ENCODE measurements at regions not wholly inside any gene's neighbourhood (a gene's known extent, or its start where the extent isn't known, plus 50 kb on each side); places are given as distances from the start of the nearest gene placed in this dataset.

- H3K27me3 ChIP-seq (ENCODE audit: control insufficient read depth, extremely low read depth, insufficient read depth, low read length) = no peaks in the 10 kb centered on the region
- no peaks in the 10 kb centered on the region for H3K36me3 ChIP-seq (ENCODE audit: control insufficient read depth in 2 of 2, extremely low read depth in 1 of 2, insufficient read depth in 2 of 2, low read length in 2 of 2)
- FAIRE-seq (no peak), DNase-seq (ENCODE audit: low read depth, low spot score) (no peak)
- no peaks in the 10 kb centered on the region for H3K9me1 ChIP-seq (ENCODE audit: control insufficient read depth, extremely low read depth, insufficient read depth, low read length)
- no peak overlapping the region for H3K4me2 ChIP-seq (ENCODE audit: control insufficient read depth, extremely low read depth, insufficient read depth, low read depth, low read length)
- H3K27ac ChIP-seq (ENCODE audit: control insufficient read depth, insufficient read depth, low read length) = no peak overlapping the region
- H3K9ac ChIP-seq (ENCODE audit: control insufficient read depth, extremely low read depth, insufficient read depth, low read length) = no peak overlapping the region
- dilution Hi-C loops (cut with MboI; ENCODE audit: extremely low pct_ligation_motif_present, low sequenced_read_pairs) = no loop called here
- H2AFZ ChIP-seq (ENCODE audit: control insufficient read depth, low read length) = no peak overlapping the region
- no peaks in the 10 kb centered on the region for H4K20me1 ChIP-seq (ENCODE audit: control insufficient read depth, extremely low read depth, insufficient read depth, low read length)
- no peak for TF ChIP-seq EZH2 (IDR thresholded peaks at IDR 0.05; ENCODE audit: low read length)
- no peak for TF ChIP-seq CTCF (optimal IDR thresholded peaks at IDR 0.05 in 1 of 3, IDR thresholded peaks at IDR 0.05 in 1 of 3, conservative IDR thresholded peaks at IDR 0.05 in 1 of 3; ENCODE audit: extremely low read depth in 1 of 3, insufficient read depth in 2 of 3, low read length in 3 of 3)
- H3K9me3 ChIP-seq (ENCODE audit: control insufficient read depth, low read depth, low read length) = no peaks in the 10 kb centered on the region
- H3K79me2 ChIP-seq (ENCODE audit: control insufficient read depth, insufficient read depth, low read length) = no peaks in the 10 kb centered on the region
- H3K4me3 ChIP-seq (ENCODE audit: control insufficient read depth in 2 of 3, extremely low read depth in 1 of 3, insufficient read depth in 2 of 3, low read depth in 1 of 3, low read length in 3 of 3) = no peak overlapping the region
- no peaks in the 10 kb centered on the region for H3K4me1 ChIP-seq (ENCODE audit: control insufficient read depth, extremely low read depth, insufficient read depth, low read length)
Observed at GRCh38 chr21:27776925-27777553, 810.2 kb upstream of the ADAMTS5 start.

DNA sequence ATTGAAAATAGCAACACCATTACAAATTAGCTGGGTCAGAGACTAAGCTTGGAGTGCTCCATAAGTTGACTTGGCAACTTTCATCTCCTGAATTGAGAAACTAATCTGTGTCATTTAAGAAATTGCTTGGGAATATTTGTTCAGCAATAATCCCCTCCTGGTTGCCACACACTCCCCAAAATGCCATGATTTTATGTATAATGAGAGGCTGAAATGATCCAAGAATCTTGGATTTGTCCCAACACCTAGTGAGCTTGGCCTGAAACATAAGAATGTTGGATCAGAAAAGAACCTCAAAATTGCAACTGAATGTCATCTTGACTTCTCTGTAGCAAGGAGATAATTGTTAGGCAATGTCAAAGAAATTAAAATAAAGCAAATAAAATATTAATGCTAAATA lies 805.9 kb upstream of the ADAMTS5 start:
- TF ChIP-seq CTCF (optimal IDR thresholded peaks at IDR 0.05 in 1 of 3, IDR thresholded peaks at IDR 0.05 in 1 of 3, conservative IDR thresholded peaks at IDR 0.05 in 1 of 3; ENCODE audit: extremely low read depth in 1 of 3, insufficient read depth in 2 of 3, low read length in 3 of 3) = no peak
- TF ChIP-seq EZH2 (IDR thresholded peaks at IDR 0.05; ENCODE audit: low read length) = no peak
- FAIRE-seq (no peak), DNase-seq (ENCODE audit: low read depth, low spot score) (no peak)
- Histone ChIP-seq H3K9me3 (ENCODE audit: control insufficient read depth, low read depth, low read length) (no peaks in the 10 kb centered on the region), H4K20me1 (ENCODE audit: control insufficient read depth, extremely low read depth, insufficient read depth, low read length) (no peaks in the 10 kb centered on the region), H3K27ac (ENCODE audit: control insufficient read depth, insufficient read depth, low read length) (no peak overlapping the region), H3K36me3 (ENCODE audit: control insufficient read depth in 2 of 2, extremely low read depth in 1 of 2, insufficient read depth in 2 of 2, low read length in 2 of 2) (no peaks in the 10 kb centered on the region), H3K79me2 (ENCODE audit: control insufficient read depth, insufficient read depth, low read length) (no peaks in the 10 kb centered on the region), H3K4me2 (ENCODE audit: control insufficient read depth, extremely low read depth, insufficient read depth, low read depth, low read length) (no peak overlapping the region), H3K9me1 (ENCODE audit: control insufficient read depth, extremely low read depth, insufficient read depth, low read length) (no peaks in the 10 kb centered on the region), H3K27me3 (ENCODE audit: control insufficient read depth, extremely low read depth, insufficient read depth, low read length) (no peaks in the 10 kb centered on the region), H3K9ac (ENCODE audit: control insufficient read depth, extremely low read depth, insufficient read depth, low read length) (no peak overlapping the region), H3K4me1 (ENCODE audit: control insufficient read depth, extremely low read depth, insufficient read depth, low read length) (no peaks in the 10 kb centered on the region), H2AFZ (ENCODE audit: control insufficient read depth, low read length) (no peak overlapping the region), H3K4me3 (ENCODE audit: control insufficient read depth in 2 of 3, extremely low read depth in 1 of 3, insufficient read depth in 2 of 3, low read depth in 1 of 3, low read length in 3 of 3) (no peak overlapping the region)
- dilution Hi-C loops (cut with MboI; ENCODE audit: extremely low pct_ligation_motif_present, low sequenced_read_pairs) = no loop called here
